Retina (tissue), 1 donor: ENCODE measurements at regions not wholly inside any gene's neighbourhood (a gene's known extent, or its start where the extent isn't known, plus 50 kb on each side); places are given as distances from the start of the nearest gene placed in this dataset.

ENCODE experiments used
- DNase-seq: peaks from one replicate; pipeline ENCODE4 v3.0.0-alpha.2; 2016

DNA sequence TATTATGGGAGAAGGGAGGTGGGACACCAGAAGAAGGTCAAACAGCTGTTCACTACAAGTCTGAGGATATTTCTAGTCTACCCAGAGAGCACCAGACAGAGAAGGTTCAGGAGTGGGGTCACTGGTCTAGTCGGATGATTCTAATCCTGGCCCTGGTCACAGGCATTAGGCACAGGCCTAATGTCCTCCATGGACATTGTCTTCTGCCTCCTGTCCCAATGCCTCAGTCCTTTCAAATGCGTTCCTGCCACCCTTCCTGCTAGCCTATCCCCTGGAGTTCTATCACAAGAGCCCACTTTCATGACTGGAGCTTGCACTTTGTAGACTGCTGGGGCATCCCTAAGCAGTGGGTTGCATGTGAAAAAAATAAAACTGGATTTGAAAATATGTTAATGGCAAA, 83.9 kb upstream of the PFN2 start:
- no peak for DNase-seq

DNA sequence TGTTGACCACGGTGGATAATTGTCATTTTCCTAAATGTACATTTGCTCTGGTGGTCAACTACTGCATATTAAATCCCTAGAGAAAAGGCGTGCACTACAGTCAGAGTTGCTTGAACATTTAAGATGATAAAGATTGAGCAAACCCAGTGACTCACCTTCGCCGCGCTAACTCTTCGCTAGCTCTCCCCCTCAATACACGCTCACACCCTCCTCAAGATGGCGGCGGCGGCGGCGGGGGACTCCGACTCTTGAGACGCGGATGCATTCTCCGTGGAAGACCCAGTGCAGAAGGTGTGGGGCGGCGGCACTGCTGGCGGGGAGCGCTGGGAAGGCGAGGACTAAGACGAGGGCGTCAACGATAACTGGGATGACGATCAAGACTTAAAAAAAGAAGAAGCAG, 79.8 kb upstream of the PFN2 start:
- no peak for DNase-seq

DNA sequence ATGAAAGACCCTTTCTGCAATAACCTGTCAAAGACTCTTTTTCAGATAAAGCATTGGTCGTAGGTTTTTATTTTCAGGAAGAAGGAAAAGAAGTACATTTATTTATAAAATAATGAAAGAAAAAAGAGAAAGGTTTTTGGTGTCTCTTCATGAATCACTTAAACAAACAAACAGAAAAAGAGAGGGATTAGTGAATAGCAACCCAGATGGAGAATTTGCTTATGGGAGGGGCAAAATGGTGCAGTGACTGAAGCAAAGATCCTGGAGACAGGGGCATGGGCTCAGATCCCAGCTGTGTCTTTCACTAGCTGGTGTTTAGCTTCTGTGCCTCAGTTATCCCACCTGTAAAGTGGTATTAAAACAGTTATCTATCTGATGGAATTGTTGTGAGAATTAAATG, 78.6 kb upstream of the PFN2 start:
- no peak for DNase-seq

DNA sequence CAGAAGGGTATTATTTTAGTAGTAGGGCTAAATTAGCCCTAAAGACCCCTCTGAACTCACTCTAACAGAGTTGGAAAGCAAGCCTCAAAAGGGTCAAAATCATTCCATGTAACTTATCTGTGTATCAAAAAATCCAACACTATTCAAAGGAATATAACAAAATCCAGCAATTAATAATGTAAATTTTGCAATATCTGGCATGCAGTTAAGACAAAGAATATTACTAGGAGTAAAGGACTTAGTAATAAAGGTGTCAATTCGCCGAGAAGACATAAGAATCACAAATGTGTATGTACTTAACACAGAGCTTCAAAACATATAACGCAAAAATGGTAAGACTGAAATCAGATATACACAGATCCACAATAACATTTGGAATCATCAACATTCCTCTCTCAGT, 71.2 kb upstream of the PFN2 start:
- no peak for DNase-seq

DNA sequence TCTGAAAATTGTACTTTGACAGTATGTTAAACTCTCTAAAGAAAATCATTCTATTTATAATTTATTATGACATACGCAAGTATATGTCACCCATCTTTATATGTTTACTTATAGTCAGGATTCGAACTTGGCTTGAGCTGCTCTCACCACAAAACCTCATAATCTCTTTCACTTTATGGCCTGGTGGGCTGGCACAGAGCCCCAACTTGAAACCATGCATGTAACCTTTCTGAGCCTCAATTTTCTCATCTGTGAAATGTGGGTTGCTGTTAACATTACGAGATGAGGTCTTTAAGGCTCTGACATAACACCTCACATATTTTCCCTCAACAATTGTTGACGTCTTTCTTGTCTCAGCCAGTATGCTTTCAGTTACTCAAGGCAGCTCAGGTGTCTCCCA, 69.4 kb upstream of the PFN2 start:
- DNase-seq: no peak

DNA sequence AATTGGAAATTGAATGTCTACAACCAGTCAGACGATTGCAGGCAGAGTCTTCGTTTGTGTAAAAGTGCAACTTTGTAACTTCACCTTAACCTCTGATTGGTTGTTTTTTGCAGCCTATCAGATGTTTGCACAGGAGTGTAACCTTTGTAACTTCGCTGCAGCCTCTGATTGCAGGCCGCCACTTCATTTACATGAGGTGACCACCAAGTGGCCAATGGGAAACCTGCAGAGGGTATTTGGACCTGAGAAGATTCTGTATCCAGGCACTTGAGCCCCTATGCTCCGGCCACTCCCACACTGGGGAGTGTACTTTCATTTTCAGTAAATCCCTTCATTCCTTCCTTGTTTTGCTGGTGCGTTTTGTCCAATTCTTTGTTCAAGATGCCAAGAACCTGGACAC, 68.1 kb upstream of the PFN2 start:
- no peak for DNase-seq

DNA sequence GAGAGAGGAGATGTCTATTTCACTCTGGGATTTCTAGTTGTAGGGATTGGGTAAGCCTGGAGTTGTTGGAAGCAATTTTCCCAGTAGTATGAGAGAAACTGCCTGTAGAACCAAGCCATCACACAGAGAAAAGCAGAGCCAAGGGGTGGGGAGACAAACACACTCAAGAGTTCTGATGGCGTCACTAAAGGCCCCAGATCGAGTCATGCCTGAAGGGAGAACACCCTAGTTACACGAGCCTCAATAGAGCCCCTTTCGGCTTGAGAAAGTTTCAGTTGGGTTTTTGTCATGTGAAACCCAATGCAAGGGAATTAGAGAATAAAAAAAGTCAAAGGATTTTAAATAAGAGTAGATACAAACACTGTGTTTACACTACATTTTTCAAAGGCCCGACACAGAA, 66.1 kb upstream of the PFN2 start:
- no peak for DNase-seq

DNA sequence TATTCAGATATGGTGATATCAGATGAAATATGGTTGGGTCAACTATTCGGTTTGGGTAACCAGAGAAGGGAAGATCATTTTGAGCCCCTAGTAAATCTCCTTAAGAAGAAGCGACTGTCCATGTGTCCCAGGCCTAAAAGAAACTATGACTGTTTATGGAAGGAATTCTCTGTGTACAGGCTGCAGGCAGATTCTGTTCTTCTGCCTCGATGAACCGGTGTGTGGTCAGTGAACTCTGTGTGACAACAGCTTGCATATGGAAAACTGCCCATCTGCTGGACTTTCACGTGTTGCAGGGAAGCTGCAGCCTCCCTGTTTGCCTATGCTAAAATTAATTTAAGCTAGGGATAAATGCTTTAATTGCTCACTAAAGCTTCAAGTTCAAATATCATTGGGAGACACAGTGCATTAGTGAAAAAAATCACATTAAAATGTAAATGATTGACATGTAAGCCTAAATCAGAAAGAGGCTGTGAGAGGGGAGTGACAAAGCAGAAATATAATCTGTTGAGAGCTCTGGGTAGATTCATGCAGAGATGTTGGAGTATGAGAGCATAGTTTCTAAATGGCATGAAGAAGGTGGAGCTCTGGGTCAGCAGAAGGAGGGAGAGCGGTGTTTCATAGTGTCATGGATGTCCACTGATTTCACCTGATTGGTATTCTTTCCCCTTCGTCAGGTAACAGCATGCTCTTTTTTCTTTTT, 65.4 kb upstream of the PFN2 start:
- peak; percentile 65 for DNase-seq

DNA sequence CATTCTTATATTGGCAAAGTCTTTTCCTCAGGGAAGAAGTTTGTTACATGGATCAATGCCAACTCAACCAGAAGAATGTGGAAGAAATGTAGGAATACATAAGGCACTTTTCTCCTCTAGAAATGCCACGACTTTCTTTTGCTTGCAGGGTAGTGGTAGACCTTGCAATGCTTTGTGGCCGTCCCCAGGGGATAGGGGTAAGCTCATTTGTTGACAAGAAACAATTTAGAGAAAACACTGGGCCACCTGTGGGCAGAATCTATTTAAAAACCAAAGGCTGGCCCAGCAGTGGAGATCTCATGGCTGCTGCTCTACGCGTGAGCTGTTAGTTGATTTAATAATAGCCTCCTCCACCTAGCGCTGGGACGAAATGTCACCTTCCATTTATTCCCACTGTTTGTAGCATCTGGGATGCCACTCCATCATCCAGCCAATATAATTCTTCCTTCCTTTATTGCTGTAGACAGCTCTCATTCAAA, 64.6 kb upstream of the PFN2 start:
- peak; percentile 44 for DNase-seq

DNA sequence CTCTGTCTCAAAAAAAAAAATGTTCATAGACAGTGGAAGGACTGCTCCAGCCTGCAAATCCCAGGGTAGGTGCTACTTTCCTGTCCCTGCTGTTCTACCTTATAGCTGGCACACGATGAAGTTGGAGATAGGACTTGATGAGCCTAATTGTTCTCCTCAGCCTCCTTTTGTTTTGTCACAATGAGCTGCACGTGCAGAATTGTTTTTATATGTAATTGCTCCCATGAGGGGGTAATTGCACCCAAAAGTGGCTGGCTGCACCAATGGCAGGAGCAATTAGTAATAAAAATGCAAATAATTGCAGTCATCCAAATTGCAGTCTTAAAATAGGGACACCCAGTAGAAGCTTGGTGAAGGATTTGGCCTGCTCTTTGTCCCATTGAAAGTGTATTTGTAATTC, 63.0 kb upstream of the PFN2 start:
- no peak for DNase-seq

DNA sequence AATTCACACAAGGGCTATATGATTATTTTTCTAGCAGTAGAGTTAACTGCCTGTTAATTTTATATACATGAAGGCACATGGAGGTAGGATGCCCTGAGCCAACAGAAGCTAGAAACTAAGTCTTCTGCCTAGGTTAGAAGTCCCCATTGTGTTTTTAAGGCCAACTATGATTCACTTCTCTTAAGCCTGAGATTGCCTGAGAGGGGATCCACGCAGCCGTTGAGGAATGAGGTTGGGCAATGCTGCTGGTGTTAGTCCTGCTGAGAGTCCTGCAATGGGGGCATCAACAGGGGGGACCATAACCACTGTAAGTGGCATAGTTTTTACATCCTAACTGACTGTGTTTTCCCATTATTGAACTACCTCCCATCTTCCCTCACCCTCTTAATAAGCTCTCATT, 60.1 kb upstream of the PFN2 start:
- DNase-seq: no peak

DNA sequence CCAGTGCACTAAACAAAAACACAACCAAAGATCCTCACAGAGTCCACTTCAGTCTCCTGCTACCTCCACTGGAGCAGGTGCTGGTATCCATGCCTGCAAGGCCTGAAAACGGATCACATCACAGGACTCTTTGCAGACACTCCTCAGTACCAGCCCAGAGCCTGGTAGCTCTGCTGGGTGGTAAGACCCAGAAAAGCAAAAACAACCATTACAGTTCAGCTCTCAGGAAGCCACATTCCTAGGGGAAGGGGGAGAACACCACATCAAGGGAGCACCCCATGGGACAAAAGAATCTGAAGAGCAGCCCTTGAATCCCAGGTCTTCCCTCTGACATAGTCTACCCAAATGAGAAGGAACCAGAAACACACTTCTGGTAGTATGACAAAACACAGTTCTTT, 52.5 kb upstream of the PFN2 start:
- DNase-seq: no peak

DNA sequence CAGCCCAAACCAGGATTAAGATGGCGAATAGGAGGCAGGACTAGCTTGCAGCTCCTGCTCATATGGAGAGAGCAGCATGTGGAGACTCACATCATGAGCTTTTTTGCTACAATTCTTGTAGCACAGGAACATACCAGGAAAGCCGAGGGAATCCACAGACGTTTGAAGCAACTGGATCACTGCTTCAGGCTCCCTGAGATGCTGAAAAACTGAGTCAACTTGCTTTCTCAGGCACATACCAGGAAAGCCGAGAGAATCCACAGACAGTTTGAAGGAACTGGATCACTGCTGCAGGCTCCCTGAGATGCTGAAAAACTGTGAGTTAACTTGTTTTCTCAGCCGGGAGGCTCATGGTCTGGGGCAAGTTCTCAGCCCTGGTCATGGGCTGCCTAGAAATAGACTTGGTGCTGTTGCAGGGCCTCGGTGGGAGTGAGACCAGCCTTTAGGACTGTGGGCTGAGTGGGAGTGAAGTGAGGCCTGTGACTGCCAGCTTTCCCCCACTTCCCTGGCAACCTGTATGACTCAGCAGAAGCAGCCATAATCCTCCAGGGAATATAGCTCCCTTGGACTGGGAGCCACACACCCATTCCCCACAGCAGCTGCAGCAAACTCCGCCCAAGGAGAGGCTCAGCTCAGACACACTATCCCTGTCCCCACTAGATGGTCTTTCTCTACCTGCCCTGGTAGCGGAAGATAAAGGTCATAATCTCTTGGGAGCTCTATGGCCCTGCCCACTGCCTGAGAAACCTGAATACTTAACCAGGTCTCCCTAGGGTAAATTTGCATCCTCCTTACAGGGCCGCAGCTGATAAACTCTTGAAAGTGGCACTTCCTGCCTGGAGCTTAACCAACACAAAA, 51.9 kb upstream of the PFN2 start:
- no peak for DNase-seq

DNA sequence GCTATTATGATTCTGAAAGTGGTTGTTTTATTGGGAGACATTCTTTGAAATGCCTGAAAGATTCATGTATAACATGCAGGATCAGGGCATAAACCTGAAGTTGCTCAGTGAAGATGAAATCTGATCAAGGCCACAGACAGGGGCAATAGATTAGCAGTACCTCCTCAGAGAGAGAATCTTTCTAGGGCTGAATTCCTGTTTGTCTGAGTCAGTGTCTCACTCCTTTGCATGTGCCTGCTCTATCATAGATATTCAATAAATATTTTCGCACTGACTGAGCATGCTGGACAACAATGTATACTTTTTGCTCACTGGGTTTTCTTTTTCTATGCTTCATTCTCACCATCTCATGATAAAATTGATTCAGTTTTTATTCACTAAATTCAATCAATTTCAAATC, 49.8 kb upstream of the PFN2 start:
- no peak for DNase-seq
